ENCODE measurements at regions not wholly inside any gene's neighbourhood (a gene's known extent, or its start where the extent isn't known, plus 50 kb on each side); places are given as distances from the start of the nearest gene placed in this dataset.
"Not testable (repeated sequence)": the region's sequence is repeated elsewhere in the genome, so short reads cannot be mapped to it uniquely, and the experiment has no call there.

- no peaks in the 10 kb centered on the region for H3K4me1 ChIP-seq (ENCODE audit: insufficient read depth)
- H3K9me3 ChIP-seq: no peaks in the 10 kb centered on the region
- TF ChIP-seq POLR2A (IDR thresholded peaks at IDR 0.05) (no peak), EP300 (IDR thresholded peaks at IDR 0.05) (no peak)
- TF ChIP-seq, protein P1, sequence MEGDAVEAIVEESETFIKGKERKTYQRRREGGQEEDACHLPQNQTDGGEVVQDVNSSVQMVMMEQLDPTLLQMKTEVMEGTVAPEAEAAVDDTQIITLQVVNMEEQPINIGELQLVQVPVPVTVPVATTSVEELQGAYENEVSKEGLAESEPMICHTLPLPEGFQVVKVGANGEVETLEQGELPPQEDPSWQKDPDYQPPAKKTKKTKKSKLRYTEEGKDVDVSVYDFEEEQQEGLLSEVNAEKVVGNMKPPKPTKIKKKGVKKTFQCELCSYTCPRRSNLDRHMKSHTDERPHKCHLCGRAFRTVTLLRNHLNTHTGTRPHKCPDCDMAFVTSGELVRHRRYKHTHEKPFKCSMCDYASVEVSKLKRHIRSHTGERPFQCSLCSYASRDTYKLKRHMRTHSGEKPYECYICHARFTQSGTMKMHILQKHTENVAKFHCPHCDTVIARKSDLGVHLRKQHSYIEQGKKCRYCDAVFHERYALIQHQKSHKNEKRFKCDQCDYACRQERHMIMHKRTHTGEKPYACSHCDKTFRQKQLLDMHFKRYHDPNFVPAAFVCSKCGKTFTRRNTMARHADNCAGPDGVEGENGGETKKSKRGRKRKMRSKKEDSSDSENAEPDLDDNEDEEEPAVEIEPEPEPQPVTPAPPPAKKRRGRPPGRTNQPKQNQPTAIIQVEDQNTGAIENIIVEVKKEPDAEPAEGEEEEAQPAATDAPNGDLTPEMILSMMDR (IDR thresholded peaks at IDR 0.05): no peak
- no peak overlapping the region for H3K27ac ChIP-seq
- no peaks in the 10 kb centered on the region for H3K36me3 ChIP-seq
- no peak overlapping the region for H3K4me3 ChIP-seq
- intact Hi-C loops (cut with DNase I): no loop called here
- WGBS, 3 donors: 92 to 93% (median 93%) methylated on average over 4 of the region's 4 CpGs
- DNase-seq: no peak
- H3K27me3 ChIP-seq: no peaks in the 10 kb centered on the region
These were observed 474.3 kb downstream of the SEMA3D start for GRCh38 chr7:84712374-84713121.

DNA sequence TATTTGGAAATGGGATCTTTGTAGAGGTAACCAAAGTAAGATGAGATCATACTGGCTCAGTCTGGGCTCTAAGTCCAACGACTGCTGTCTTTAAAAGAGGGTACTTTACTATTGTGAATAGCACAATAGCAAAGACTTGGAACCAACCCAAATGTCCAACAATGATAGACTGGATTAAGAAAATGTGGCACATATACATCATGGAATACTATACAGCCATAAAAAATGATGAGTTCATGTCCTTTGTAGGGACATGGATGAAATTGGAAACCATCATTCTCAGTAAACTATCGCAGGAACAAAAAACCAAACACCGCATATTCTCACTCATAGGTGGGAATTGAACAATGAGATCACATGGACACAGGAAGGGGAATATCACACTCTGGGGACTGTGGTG lies 476.3 kb downstream of the SEMA3D start:
- DNase-seq; H3K9me3 ChIP-seq; H3K27ac ChIP-seq; H3K4me3 ChIP-seq; H3K4me1 ChIP-seq (ENCODE audit: insufficient read depth); H3K36me3 ChIP-seq; H3K27me3 ChIP-seq; intact Hi-C loops (cut with DNase I): not testable (repeated sequence)
- WGBS, 3 donors: 95 to 99% (median 97%) methylated on average over 2 to 3 of the region's 3 CpGs

DNA sequence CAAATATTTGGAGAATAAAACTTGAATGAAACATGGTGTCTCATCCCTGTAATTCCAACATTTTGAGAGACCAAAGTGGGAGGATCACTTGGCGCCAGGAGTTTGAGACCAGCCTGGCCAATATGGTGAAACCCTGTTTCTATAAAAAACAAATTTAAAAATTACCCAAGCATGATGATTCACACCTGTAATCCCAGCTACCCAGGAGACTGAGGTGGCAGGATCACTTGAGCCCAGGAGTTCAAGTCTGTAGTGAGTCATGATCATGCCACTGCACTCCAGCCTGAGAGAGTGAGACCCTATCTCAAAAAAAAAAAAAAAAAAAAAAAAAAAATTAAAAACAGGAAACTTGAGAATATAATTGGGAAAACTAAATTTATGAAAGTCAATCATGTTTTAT lies 481.1 kb downstream of the SEMA3D start:
- intact Hi-C loops (cut with DNase I): no loop called here
- no peak for DNase-seq
- Histone ChIP-seq H3K9me3 (no peaks in the 10 kb centered on the region), H3K4me1 (ENCODE audit: insufficient read depth) (no peaks in the 10 kb centered on the region), H3K36me3 (no peaks in the 10 kb centered on the region), H3K27ac (no peak overlapping the region), H3K4me3 (no peak overlapping the region), H3K27me3 (no peaks in the 10 kb centered on the region)
- WGBS, 3 donors: 96 to 100% (median 100%) methylated on average over 1 of the region's 1 CpG
- TF ChIP-seq POLR2A (IDR thresholded peaks at IDR 0.05): no peak

GRCh38 chr7:84705079-84705478 lies 481.8 kb downstream of the SEMA3D start:
- H3K27ac ChIP-seq: no peak overlapping the region
- H3K9me3 ChIP-seq: no peaks in the 10 kb centered on the region
- intact Hi-C loops (cut with DNase I): no loop called here
- 91 to 92% (median 92%) methylated on average over 1 of the region's 1 CpG for WGBS, 3 donors
- TF ChIP-seq EP300 (IDR thresholded peaks at IDR 0.05) (no peak), POLR2A (IDR thresholded peaks at IDR 0.05) (no peak)
- TF ChIP-seq, protein P1 (IDR thresholded peaks at IDR 0.05): no peak
- no peaks in the 10 kb centered on the region for H3K4me1 ChIP-seq (ENCODE audit: insufficient read depth)
- H3K36me3 ChIP-seq: no peaks in the 10 kb centered on the region
- no peak overlapping the region for H3K4me3 ChIP-seq
- DNase-seq: no peak
- no peaks in the 10 kb centered on the region for H3K27me3 ChIP-seq

DNA sequence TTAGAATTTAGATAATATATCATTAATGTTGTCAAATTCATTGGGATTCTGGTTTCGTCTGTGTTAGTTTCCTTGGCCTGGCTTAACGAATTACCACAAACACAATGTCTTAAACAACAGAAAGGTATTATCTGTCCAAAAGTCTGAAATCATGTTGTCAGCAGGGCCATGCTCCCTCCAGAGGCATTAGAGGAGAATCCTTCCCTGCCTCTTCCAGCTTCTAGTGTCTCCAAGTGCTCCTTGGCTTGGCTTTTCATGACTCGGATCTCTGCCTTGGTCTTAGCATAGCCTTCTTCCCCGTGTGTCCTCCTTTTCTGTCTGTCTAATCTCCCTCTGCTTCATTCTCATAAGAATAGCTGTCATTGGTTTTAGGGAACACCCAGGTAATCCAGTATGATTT lies 482.5 kb downstream of the SEMA3D start:
- WGBS, 3 donors: 72 to 81% (median 77%) methylated on average over 4 of the region's 4 CpGs
- TF ChIP-seq, protein P1 (IDR thresholded peaks at IDR 0.05): no peak
- no peak for TF ChIP-seq POLR2A (IDR thresholded peaks at IDR 0.05)
- TF ChIP-seq EP300 (IDR thresholded peaks at IDR 0.05): no peak
- Histone ChIP-seq H3K9me3 (no peaks in the 10 kb centered on the region), H3K27me3 (no peaks in the 10 kb centered on the region), H3K4me3 (no peak overlapping the region), H3K27ac (no peak overlapping the region), H3K4me1 (ENCODE audit: insufficient read depth) (no peaks in the 10 kb centered on the region), H3K36me3 (no peaks in the 10 kb centered on the region)
- intact Hi-C loops (cut with DNase I): no loop called here
- DNase-seq: no peak

All from ovary (tissue), 7 donors.